ENCODE measurements at regions not wholly inside any gene's neighbourhood (a gene's known extent, or its start where the extent isn't known, plus 50 kb on each side); places are given as distances from the start of the nearest gene placed in this dataset.

- H3K36me3 ChIP-seq, result no peaks in the 10 kb centered on the region
- no peaks in the 10 kb centered on the region for H3K9me3 ChIP-seq
- TF ChIP-seq, protein P1, sequence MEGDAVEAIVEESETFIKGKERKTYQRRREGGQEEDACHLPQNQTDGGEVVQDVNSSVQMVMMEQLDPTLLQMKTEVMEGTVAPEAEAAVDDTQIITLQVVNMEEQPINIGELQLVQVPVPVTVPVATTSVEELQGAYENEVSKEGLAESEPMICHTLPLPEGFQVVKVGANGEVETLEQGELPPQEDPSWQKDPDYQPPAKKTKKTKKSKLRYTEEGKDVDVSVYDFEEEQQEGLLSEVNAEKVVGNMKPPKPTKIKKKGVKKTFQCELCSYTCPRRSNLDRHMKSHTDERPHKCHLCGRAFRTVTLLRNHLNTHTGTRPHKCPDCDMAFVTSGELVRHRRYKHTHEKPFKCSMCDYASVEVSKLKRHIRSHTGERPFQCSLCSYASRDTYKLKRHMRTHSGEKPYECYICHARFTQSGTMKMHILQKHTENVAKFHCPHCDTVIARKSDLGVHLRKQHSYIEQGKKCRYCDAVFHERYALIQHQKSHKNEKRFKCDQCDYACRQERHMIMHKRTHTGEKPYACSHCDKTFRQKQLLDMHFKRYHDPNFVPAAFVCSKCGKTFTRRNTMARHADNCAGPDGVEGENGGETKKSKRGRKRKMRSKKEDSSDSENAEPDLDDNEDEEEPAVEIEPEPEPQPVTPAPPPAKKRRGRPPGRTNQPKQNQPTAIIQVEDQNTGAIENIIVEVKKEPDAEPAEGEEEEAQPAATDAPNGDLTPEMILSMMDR (IDR thresholded peaks at IDR 0.05), result no peak
- TF ChIP-seq POLR2A (IDR thresholded peaks at IDR 0.05), result no peak
- no peaks in the 10 kb centered on the region for H3K27me3 ChIP-seq
- H3K4me1 ChIP-seq, result no peaks in the 10 kb centered on the region
- H3K27ac ChIP-seq, result no peak overlapping the region
- ATAC-seq (no peak), DNase-seq (no peak)
- intact Hi-C loops (cut with DNase I), result no loop called here
- WGBS, 4 donors, result 77 to 85% (median 81%) methylated on average over 3 of the region's 3 CpGs
- no peak overlapping the region for H3K4me3 ChIP-seq
Measured at GRCh38 chr3:164657631-164658030, 420.7 kb downstream of the SI start.

- H3K4me1 ChIP-seq, result no peaks in the 10 kb centered on the region
- no peak overlapping the region for H3K27ac ChIP-seq
- DNase-seq, result no peak
- intact Hi-C loops (cut with DNase I), result no loop called here
- H3K36me3 ChIP-seq, result no peaks in the 10 kb centered on the region
- no peak for TF ChIP-seq POLR2A (IDR thresholded peaks at IDR 0.05)
- TF ChIP-seq, protein P1 (IDR thresholded peaks at IDR 0.05), result no peak
- no peak for ATAC-seq
- no peaks in the 10 kb centered on the region for H3K9me3 ChIP-seq
- no peak overlapping the region for H3K4me3 ChIP-seq
- WGBS, 4 donors, result 69 to 82% (median 73%) methylated on average over 2 of the region's 2 CpGs
- no peaks in the 10 kb centered on the region for H3K27me3 ChIP-seq
Measured at GRCh38 chr3:164655462-164655861, 422.8 kb downstream of the SI start.

GRCh38 chr3:164641071-164641470, 437.2 kb downstream of the SI start:
- intact Hi-C loops (cut with DNase I), result no loop called here
- ATAC-seq (no peak), DNase-seq (no peak)
- Histone ChIP-seq H3K4me1 (no peaks in the 10 kb centered on the region), H3K4me3 (no peak overlapping the region), H3K27ac (no peak overlapping the region), H3K27me3 (no peaks in the 10 kb centered on the region), H3K9me3 (no peaks in the 10 kb centered on the region), H3K36me3 (no peaks in the 10 kb centered on the region)
- 86 to 94% (median 90%) methylated on average over 4 of the region's 4 CpGs for WGBS, 4 donors
- no peak for TF ChIP-seq POLR2A (IDR thresholded peaks at IDR 0.05)
- TF ChIP-seq, protein P1 (IDR thresholded peaks at IDR 0.05), result no peak

GRCh38 chr3:164640591-164640990, 437.7 kb downstream of the SI start:
- intact Hi-C loops (cut with DNase I), result no loop called here
- no peak overlapping the region for H3K4me3 ChIP-seq
- DNase-seq (no peak), ATAC-seq (no peak)
- H3K27ac ChIP-seq, result no peak overlapping the region
- no peaks in the 10 kb centered on the region for H3K9me3 ChIP-seq
- TF ChIP-seq, protein P1 (IDR thresholded peaks at IDR 0.05), result no peak
- TF ChIP-seq POLR2A (IDR thresholded peaks at IDR 0.05), result no peak
- no peaks in the 10 kb centered on the region for H3K27me3 ChIP-seq
- H3K4me1 ChIP-seq, result no peaks in the 10 kb centered on the region
- H3K36me3 ChIP-seq, result no peaks in the 10 kb centered on the region

All from heart left ventricle (tissue), 16 donors.